ENCODE measurements at regions not wholly inside any gene's neighbourhood (a gene's known extent, or its start where the extent isn't known, plus 50 kb on each side); places are given as distances from the start of the nearest gene placed in this dataset.

DNA sequence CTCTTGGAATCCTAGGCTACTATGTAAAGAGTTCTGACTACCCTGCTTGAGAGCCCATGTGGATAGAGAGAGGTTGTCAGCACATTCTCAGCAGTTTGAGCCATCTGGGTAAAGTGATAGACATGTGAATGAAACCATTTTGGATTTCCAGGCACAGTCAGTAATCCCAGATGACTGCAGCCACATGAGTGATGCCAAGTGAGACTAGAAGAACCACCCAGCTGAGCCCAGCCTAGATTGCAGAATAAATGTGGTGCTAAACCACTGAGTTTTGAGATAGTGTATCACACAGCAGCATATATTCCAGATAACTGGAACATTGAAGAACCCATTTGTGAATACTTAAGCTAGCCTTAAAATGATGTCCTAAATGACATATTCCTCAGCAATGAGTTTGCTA lies 166.2 kb downstream of the ATP6V1G3 start:
- TF ChIP-seq, protein P1, sequence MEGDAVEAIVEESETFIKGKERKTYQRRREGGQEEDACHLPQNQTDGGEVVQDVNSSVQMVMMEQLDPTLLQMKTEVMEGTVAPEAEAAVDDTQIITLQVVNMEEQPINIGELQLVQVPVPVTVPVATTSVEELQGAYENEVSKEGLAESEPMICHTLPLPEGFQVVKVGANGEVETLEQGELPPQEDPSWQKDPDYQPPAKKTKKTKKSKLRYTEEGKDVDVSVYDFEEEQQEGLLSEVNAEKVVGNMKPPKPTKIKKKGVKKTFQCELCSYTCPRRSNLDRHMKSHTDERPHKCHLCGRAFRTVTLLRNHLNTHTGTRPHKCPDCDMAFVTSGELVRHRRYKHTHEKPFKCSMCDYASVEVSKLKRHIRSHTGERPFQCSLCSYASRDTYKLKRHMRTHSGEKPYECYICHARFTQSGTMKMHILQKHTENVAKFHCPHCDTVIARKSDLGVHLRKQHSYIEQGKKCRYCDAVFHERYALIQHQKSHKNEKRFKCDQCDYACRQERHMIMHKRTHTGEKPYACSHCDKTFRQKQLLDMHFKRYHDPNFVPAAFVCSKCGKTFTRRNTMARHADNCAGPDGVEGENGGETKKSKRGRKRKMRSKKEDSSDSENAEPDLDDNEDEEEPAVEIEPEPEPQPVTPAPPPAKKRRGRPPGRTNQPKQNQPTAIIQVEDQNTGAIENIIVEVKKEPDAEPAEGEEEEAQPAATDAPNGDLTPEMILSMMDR (IDR thresholded peaks at IDR 0.05; ENCODE audit: low read depth, low read length), result no peak
- TF ChIP-seq EZH2phosphoT487 (IDR thresholded peaks at IDR 0.05; ENCODE audit: low read depth), result no peak

All from OCI-LY3 (cell line).